Coronary artery (tissue), 2 donors: ENCODE measurements at regions not wholly inside any gene's neighbourhood (a gene's known extent, or its start where the extent isn't known, plus 50 kb on each side); places are given as distances from the start of the nearest gene placed in this dataset.

Experiments
- DNase-seq: peaks from one replicate; pipeline ENCODE4 v3.0.0-alpha.2; 2017; ENCODE audit warnings: low spot score
- H3K27ac ChIP-seq, 2 donors: fragments of 200-600 bp; sonication (generic); one replicate each; pipeline ENCODE4 v1.5.1; 2016 to 2019
- H3K4me3 ChIP-seq: fragments of 200-600 bp; sonication (generic); 2 replicates; pipeline ENCODE4 v1.5.1; 2016; ENCODE audit warnings: mild to moderate bottlenecking, moderate library complexity
- TF ChIP-seq, protein P1 (sequence below): fragments of 200-600 bp; sonication (generic); IDR thresholded peaks from one replicate; pipeline ENCODE4 v1.5.1; 2019; ENCODE audit warnings: antibody characterized with exemption

DNA sequence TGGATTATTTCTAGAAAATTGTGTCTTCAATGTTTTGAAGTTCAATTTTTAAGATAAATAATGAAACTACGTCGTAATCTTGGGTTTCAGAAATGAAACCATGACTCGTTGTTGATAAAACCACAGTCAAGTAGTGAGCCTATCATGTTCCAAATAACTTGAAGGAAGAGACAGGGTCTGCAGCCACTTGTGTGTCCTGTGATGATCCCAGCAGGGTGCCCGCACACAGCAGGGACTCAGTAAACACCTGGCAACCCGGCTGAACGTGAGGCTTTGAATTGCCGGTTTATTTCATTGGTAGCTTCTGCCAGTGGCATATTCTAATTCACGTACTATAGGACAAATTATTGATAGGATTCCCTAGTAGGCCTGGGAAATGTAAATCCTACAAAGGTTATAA is 679.6 kb downstream of the IRX1 start:
- TF ChIP-seq, protein P1, sequence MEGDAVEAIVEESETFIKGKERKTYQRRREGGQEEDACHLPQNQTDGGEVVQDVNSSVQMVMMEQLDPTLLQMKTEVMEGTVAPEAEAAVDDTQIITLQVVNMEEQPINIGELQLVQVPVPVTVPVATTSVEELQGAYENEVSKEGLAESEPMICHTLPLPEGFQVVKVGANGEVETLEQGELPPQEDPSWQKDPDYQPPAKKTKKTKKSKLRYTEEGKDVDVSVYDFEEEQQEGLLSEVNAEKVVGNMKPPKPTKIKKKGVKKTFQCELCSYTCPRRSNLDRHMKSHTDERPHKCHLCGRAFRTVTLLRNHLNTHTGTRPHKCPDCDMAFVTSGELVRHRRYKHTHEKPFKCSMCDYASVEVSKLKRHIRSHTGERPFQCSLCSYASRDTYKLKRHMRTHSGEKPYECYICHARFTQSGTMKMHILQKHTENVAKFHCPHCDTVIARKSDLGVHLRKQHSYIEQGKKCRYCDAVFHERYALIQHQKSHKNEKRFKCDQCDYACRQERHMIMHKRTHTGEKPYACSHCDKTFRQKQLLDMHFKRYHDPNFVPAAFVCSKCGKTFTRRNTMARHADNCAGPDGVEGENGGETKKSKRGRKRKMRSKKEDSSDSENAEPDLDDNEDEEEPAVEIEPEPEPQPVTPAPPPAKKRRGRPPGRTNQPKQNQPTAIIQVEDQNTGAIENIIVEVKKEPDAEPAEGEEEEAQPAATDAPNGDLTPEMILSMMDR: no peak
- Histone ChIP-seq H3K4me3 (no peak overlapping the region), H3K27ac (no peak overlapping the region)
- no peak for DNase-seq

DNA sequence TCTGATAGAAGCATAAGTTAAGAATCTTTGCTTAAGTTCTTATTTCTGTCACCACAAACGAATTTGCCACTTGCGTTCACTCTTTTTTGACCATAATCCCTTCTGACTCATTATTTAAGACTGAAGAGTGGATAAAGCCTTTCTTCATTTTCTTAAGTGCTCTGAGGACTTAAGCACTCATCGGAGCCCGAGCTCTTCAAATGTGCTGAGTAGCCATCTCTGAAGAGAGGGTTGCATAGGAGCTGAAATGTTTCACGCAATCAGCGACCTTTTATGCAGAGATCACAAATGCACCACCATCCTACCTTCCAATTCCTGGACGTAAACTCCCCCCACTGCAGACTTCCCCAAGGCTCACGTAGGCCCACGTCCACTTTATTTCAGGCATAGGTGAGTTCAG is 699.2 kb downstream of the IRX1 start:
- H3K27ac ChIP-seq: no peak overlapping the region
- TF ChIP-seq, protein P1: no peak
- no peak overlapping the region for H3K4me3 ChIP-seq
- no peak for DNase-seq

DNA sequence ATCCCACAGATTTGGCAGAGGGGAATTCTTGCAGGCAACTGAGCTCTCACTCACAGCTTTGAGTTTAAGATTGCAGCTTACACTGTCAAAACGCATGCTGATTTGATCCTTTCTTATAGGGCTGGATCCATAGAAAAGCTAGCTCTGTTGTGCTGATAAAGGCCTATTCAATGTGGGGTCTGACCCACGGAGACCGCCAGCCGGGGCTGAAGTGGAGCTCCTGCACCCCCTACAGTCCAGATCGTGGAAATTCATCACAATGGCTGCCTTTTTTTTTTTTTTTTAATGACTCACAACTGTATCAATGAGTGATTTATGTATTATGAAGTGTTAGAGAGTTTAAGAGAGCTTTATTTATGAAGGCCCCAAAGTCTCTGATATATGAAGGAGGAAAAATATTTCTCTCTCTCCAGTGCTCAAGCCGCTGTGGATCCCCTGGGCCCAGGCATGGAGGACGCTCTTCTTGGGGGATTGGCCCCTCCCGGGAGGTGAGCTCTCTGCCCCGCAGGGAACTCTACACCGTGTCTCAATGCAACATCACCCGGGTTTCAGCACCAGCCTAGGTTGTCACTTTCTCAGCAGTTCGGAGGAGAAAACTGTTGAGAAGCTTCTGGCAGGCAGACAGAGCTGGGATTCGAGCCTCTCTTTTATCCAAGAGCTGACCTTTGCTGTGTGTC is 700.2 kb downstream of the IRX1 start:
- TF ChIP-seq, protein P1: no peak
- Histone ChIP-seq H3K27ac (no peak overlapping the region), H3K4me3 (no peak overlapping the region)
- no peak for DNase-seq

DNA sequence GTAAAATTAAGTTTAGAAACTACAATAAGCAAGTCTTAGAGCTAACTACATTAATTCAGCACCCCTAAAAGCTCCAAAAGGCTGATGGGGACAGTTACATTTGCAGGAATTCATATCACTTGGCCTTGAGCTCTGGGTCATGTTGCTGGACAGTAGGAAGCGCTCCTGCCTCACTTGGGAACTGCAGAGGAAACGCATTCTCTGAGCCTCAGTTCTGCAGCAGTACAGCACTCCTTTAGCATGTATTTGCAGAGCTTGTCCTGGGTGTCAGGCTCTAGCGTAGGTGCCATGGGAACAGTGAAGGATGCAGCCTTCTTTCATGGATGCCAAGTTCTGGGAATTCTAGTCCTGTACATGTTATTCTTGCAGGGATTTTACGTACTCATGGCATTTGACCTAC is 710.4 kb downstream of the IRX1 start:
- no peak overlapping the region for H3K4me3 ChIP-seq
- no peak for DNase-seq
- TF ChIP-seq, protein P1: no peak
- H3K27ac ChIP-seq: no peak overlapping the region

DNA sequence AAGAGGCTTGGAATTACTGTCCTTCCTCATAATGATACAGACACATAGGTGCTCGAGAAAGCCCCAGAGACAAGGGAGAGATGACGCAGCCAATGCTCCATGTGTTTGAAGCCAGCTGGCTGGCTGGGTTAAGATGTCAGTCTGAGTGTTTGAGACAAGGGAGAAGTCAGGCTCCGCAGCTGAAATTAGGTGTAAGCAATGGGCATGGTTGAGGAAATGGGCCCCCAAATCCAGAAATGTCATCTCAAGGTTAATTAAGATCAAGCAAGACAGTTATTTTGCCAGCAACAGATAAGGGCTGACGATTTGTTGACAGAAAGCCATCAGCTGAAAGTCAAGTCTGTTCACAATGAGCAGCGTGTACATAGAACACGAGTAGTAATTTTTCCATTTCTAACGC is 713.4 kb downstream of the IRX1 start:
- DNase-seq: no peak
- no peak overlapping the region for H3K4me3 ChIP-seq
- TF ChIP-seq, protein P1: no peak
- H3K27ac ChIP-seq: no peak overlapping the region

DNA sequence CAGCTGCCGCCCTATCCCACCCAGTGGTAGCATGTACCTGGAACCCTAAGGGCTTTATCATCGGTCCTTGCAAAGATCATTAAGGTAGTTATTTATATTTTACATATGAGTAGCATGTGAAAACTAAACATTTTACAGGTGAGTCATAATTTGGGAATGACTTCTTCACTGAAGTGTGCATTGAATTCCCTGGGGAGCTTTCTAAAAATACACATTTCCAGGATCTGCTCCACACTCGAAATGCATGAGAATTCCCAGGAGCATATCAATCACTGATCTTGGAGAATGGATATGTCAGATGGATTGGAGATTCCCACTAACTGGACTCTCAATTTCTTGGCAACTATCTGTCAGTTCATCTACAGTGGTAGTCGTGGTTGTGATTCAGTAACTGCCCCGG is 717.5 kb downstream of the IRX1 start:
- Histone ChIP-seq H3K4me3 (no peak overlapping the region), H3K27ac (no peak overlapping the region)
- TF ChIP-seq, protein P1: no peak
- no peak for DNase-seq

DNA sequence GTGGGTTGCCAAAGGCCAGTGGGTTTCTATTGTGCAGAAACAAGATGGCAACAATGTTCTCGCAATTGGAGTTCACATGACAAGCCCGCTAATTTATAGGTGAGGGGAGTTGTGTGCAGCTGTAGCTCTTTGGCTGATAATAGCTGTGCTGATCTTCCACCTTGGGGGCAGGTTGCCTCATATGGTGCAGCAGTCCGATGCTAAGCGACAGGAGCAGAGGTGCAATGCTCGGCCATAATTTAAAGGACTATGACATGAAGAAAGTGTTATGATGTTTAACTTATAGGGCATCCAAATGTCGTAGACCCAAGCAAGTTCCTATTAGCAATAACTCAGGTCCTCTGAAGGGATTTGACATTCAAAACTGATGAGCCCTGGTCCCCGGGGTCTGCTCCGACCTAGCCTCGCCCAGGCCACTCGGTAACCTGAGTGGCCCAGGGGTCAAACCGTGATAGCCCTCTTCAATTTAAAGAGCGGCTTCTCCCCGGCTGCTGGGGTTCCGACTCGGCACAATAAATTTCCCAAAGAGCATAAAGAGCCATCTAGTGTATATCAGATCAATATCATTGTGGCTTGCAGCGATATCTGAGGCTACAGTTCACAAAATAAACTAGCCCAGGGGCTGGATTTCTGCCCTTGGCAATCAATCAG is 724.0 kb downstream of the IRX1 start:
- Histone ChIP-seq H3K27ac (no peak overlapping the region), H3K4me3 (no peak overlapping the region)
- no peak for DNase-seq
- TF ChIP-seq, protein P1: no peak
